GM12874 (cell line): ENCODE measurements at regions not wholly inside any gene's neighbourhood (a gene's known extent, or its start where the extent isn't known, plus 50 kb on each side); places are given as distances from the start of the nearest gene placed in this dataset.

Source experiments
- CTCF ChIP-seq: IDR thresholded peaks from 2 replicates; pipeline ENCODE4 v1.5.1; 2011; ENCODE audit warnings: low read depth, mild to moderate bottlenecking, control low read depth, low read length, moderate library complexity; ENCODE audit not compliant: insufficient read depth

- TF ChIP-seq CTCF, result no peak
These were observed 138.5 kb upstream of the LGALSL start for GRCh38 chr2:64315291-64315960.

- no peak for TF ChIP-seq CTCF
These were observed 136.1 kb upstream of the LGALSL start for GRCh38 chr2:64317707-64318475.

- TF ChIP-seq CTCF, result no peak
These were observed 135.6 kb upstream of the LGALSL start for GRCh38 chr2:64318476-64318748.

- no peak for TF ChIP-seq CTCF
These were observed 134.1 kb upstream of the LGALSL start for GRCh38 chr2:64319896-64320295.

- TF ChIP-seq CTCF, result no peak
These were observed 131.5 kb upstream of the LGALSL start for GRCh38 chr2:64322433-64322832.

- no peak for TF ChIP-seq CTCF
These were observed 130.8 kb upstream of the LGALSL start for GRCh38 chr2:64323197-64323596.

- TF ChIP-seq CTCF, result no peak
These were observed 129.1 kb upstream of the LGALSL start for GRCh38 chr2:64324746-64325410.
